Parathyroid adenoma (tissue), 2 donors: ENCODE measurements at regions not wholly inside any gene's neighbourhood (a gene's known extent, or its start where the extent isn't known, plus 50 kb on each side); places are given as distances from the start of the nearest gene placed in this dataset.

Experiments
- H2AFZ ChIP-seq: fragments of 300-600 bp; sonication (generic); one replicate; pipeline ENCODE4 v1.7.0; 2017; ENCODE audit warnings: antibody characterized with exemption, mild to moderate bottlenecking
- H3K27ac ChIP-seq: fragments of 300-600 bp; sonication (generic); one replicate; pipeline ENCODE4 v1.7.0; 2017
- H3K27me3 ChIP-seq: fragments of 300-600 bp; sonication (generic); one replicate; pipeline ENCODE4 v1.7.0; 2017; ENCODE audit warnings: low read length; ENCODE audit not compliant: control insufficient read depth, insufficient read depth
- H3K36me3 ChIP-seq: fragments of 300-600 bp; sonication (generic); one replicate; pipeline ENCODE4 v1.7.0; 2017; ENCODE audit warnings: low read length; ENCODE audit not compliant: control insufficient read depth, insufficient read depth
- H3K4me1 ChIP-seq: fragments of 300-600 bp; sonication (generic); one replicate; pipeline ENCODE4 v1.7.0; 2017; ENCODE audit warnings: control low read depth
- H3K4me2 ChIP-seq: fragments of 300-600 bp; sonication (generic); one replicate; pipeline ENCODE4 v1.7.0; 2017; ENCODE audit warnings: low read length
- H3K4me3 ChIP-seq: fragments of 300-600 bp; sonication (generic); one replicate; pipeline ENCODE4 v1.7.0; 2017; ENCODE audit warnings: low read depth, low read length
- H3K79me2 ChIP-seq: fragments of 300-600 bp; sonication (generic); one replicate; pipeline ENCODE4 v1.7.0; 2017; ENCODE audit warnings: control low read depth
- H3K9ac ChIP-seq: fragments of 300-600 bp; sonication (generic); one replicate; pipeline ENCODE4 v1.7.0; 2017; ENCODE audit warnings: mild to moderate bottlenecking
- H3K9me3 ChIP-seq: fragments of 300-600 bp; sonication (generic); one replicate; pipeline ENCODE4 v1.7.0; 2017; ENCODE audit warnings: low read length; ENCODE audit not compliant: control insufficient read depth
- CTCF ChIP-seq: fragments of 300-600 bp; sonication (generic); IDR thresholded peaks from one replicate; pipeline ENCODE4 v1.7.0; 2017; ENCODE audit warnings: antibody characterized with exemption, mild to moderate bottlenecking
- donor health status: primary hyperparathyroidism.

GRCh38 chr18:37721544-37722522 lies 156.2 kb upstream of the CELF4 start:
- H3K9ac ChIP-seq: no peak overlapping the region
- no peaks in the 10 kb centered on the region for H3K36me3 ChIP-seq
- no peaks in the 10 kb centered on the region for H3K79me2 ChIP-seq
- H3K4me2 ChIP-seq: no peak overlapping the region
- H3K4me3 ChIP-seq: no peak overlapping the region
- no peak overlapping the region for H2AFZ ChIP-seq
- no peaks in the 10 kb centered on the region for H3K27me3 ChIP-seq
- no peak overlapping the region for H3K27ac ChIP-seq
- no peak for TF ChIP-seq CTCF
- no peaks in the 10 kb centered on the region for H3K4me1 ChIP-seq
- H3K9me3 ChIP-seq: no peaks in the 10 kb centered on the region

- no peak overlapping the region for H3K4me3 ChIP-seq
- H3K27ac ChIP-seq: no peak overlapping the region
- H3K79me2 ChIP-seq: no peaks in the 10 kb centered on the region
- H3K9ac ChIP-seq: no peak overlapping the region
- no peaks in the 10 kb centered on the region for H3K4me1 ChIP-seq
- no peaks in the 10 kb centered on the region for H3K9me3 ChIP-seq
- no peak overlapping the region for H2AFZ ChIP-seq
- H3K4me2 ChIP-seq: no peak overlapping the region
- H3K27me3 ChIP-seq: no peaks in the 10 kb centered on the region
- TF ChIP-seq CTCF: no peak
- no peaks in the 10 kb centered on the region for H3K36me3 ChIP-seq
Measured at GRCh38 chr18:37720663-37721062, 155.1 kb upstream of the CELF4 start.

GRCh38 chr18:37717656-37718055 lies 152.1 kb upstream of the CELF4 start:
- Histone ChIP-seq H3K4me1 (no peaks in the 10 kb centered on the region), H2AFZ (no peak overlapping the region), H3K27ac (no peak overlapping the region), H3K27me3 (no peaks in the 10 kb centered on the region), H3K36me3 (no peaks in the 10 kb centered on the region), H3K4me3 (no peak overlapping the region), H3K4me2 (no peak overlapping the region), H3K9ac (no peak overlapping the region), H3K79me2 (no peaks in the 10 kb centered on the region), H3K9me3 (no peaks in the 10 kb centered on the region)
- TF ChIP-seq CTCF: no peak

GRCh38 chr18:37717098-37717497 lies 151.5 kb upstream of the CELF4 start:
- Histone ChIP-seq H3K9me3 (no peaks in the 10 kb centered on the region), H3K27me3 (no peaks in the 10 kb centered on the region), H3K9ac (no peak overlapping the region), H3K4me3 (no peak overlapping the region), H3K4me2 (no peak overlapping the region), H3K79me2 (no peaks in the 10 kb centered on the region), H3K4me1 (no peaks in the 10 kb centered on the region), H2AFZ (no peak overlapping the region), H3K27ac (no peak overlapping the region), H3K36me3 (no peaks in the 10 kb centered on the region)
- TF ChIP-seq CTCF: no peak
